IPS DF 4.7 (cell line): ENCODE measurements at regions not wholly inside any gene's neighbourhood (a gene's known extent, or its start where the extent isn't known, plus 50 kb on each side); places are given as distances from the start of the nearest gene placed in this dataset.
"Not testable (repeated sequence)": the region's sequence is repeated elsewhere in the genome, so short reads cannot be mapped to it uniquely, and the experiment has no call there.

ENCODE experiments used
- DNase-seq: peaks from one replicate; pipeline ENCODE4 v3.0.0-alpha.2; 2013; ENCODE audit warnings: low spot score; ENCODE audit errors: extremely low read depth

GRCh38 chr6:9126034-9126433, 690.7 kb upstream of the SLC35B3 start:
- not testable (repeated sequence) for DNase-seq

- no peak for DNase-seq
Measured at GRCh38 chr6:9121549-9121948, 686.2 kb upstream of the SLC35B3 start.

- no peak for DNase-seq
Measured at GRCh38 chr6:9116026-9116425, 680.7 kb upstream of the SLC35B3 start.

GRCh38 chr6:9112544-9112943, 677.2 kb upstream of the SLC35B3 start:
- no peak for DNase-seq

GRCh38 chr6:9103876-9104521, 668.7 kb upstream of the SLC35B3 start:
- DNase-seq: no peak

- DNase-seq: no peak
Measured at GRCh38 chr6:9101920-9102319, 666.6 kb upstream of the SLC35B3 start.

GRCh38 chr6:9100869-9101580, 665.7 kb upstream of the SLC35B3 start:
- DNase-seq: no peak

GRCh38 chr6:9095729-9096128, 660.4 kb upstream of the SLC35B3 start:
- no peak for DNase-seq

- DNase-seq: no peak
Measured at GRCh38 chr6:9095137-9095536, 659.8 kb upstream of the SLC35B3 start.

GRCh38 chr6:9089724-9090123, 654.4 kb upstream of the SLC35B3 start:
- no peak for DNase-seq

- DNase-seq: no peak
Measured at GRCh38 chr6:9087470-9087869, 652.1 kb upstream of the SLC35B3 start.

GRCh38 chr6:9086331-9086730, 651.0 kb upstream of the SLC35B3 start:
- DNase-seq: no peak

- no peak for DNase-seq
Measured at GRCh38 chr6:9085709-9086070, 650.3 kb upstream of the SLC35B3 start.

- no peak for DNase-seq
Measured at GRCh38 chr6:9085054-9085708, 649.8 kb upstream of the SLC35B3 start.

- no peak for DNase-seq
Measured at GRCh38 chr6:9083108-9083507, 647.8 kb upstream of the SLC35B3 start.

- no peak for DNase-seq
Measured at GRCh38 chr6:9066726-9067125, 631.4 kb upstream of the SLC35B3 start.

- no peak for DNase-seq
Measured at GRCh38 chr6:9064156-9064555, 628.8 kb upstream of the SLC35B3 start.

GRCh38 chr6:9062596-9062995, 627.3 kb upstream of the SLC35B3 start:
- no peak for DNase-seq

GRCh38 chr6:9057937-9058336, 622.6 kb upstream of the SLC35B3 start:
- no peak for DNase-seq

- no peak for DNase-seq
Measured at GRCh38 chr6:9056556-9056955, 621.2 kb upstream of the SLC35B3 start.

GRCh38 chr6:9044426-9044825, 609.1 kb upstream of the SLC35B3 start:
- no peak for DNase-seq

- no peak for DNase-seq
Measured at GRCh38 chr6:9040718-9041117, 605.4 kb upstream of the SLC35B3 start.

GRCh38 chr6:9039258-9039657, 603.9 kb upstream of the SLC35B3 start:
- no peak for DNase-seq
